Osteoblast (primary cell): ENCODE measurements at regions not wholly inside any gene's neighbourhood (a gene's known extent, or its start where the extent isn't known, plus 50 kb on each side); places are given as distances from the start of the nearest gene placed in this dataset.
"Not testable (repeated sequence)": the region's sequence is repeated elsewhere in the genome, so short reads cannot be mapped to it uniquely, and the experiment has no call there.

Experiments used
- DNase-seq: peaks from one replicate; pipeline ENCODE4 v3.0.0; 2011; ENCODE audit warnings: low spot score, mixed read lengths; ENCODE audit not compliant: insufficient read length; ENCODE audit errors: missing footprints
- H2AFZ ChIP-seq: 2 replicates; pipeline ENCODE4 v1.6.0; 2011; ENCODE audit warnings: mild to moderate bottlenecking, low read length
- H3K27ac ChIP-seq: 2 replicates; pipeline ENCODE4 v1.5.1; 2011; ENCODE audit warnings: mild to moderate bottlenecking, low read depth, low read length, moderate library complexity
- H3K27me3 ChIP-seq: 2 replicates; pipeline ENCODE4 v1.6.0; 2012; ENCODE audit warnings: mild to moderate bottlenecking, control low read depth, inconsistent platforms, low read length, moderate library complexity; ENCODE audit not compliant: insufficient read depth
- H3K36me3 ChIP-seq: 2 replicates; pipeline ENCODE4 v1.5.1; 2011; ENCODE audit warnings: mild to moderate bottlenecking, low read length, control low read depth, moderate library complexity; ENCODE audit not compliant: insufficient read depth
- H3K4me1 ChIP-seq: 2 replicates; pipeline ENCODE4 v1.5.1; 2011; ENCODE audit warnings: mild to moderate bottlenecking, low read length, control low read depth, moderate library complexity; ENCODE audit not compliant: insufficient read depth
- H3K4me2 ChIP-seq: 2 replicates; pipeline ENCODE4 v1.6.0; 2011; ENCODE audit warnings: mild to moderate bottlenecking, low read length; ENCODE audit not compliant: insufficient read depth
- H3K4me3 ChIP-seq: fragments of 200-600 bp; sonication (generic); 3 replicates; pipeline ENCODE4 v1.5.1; 2012; ENCODE audit warnings: mild to moderate bottlenecking, low read length, inconsistent platforms; ENCODE audit not compliant: insufficient read depth
- H3K79me2 ChIP-seq: 2 replicates; pipeline ENCODE4 v1.6.0; 2012; ENCODE audit warnings: mild to moderate bottlenecking, low read length, control low read depth, inconsistent platforms; ENCODE audit not compliant: insufficient read depth
- H3K9me3 ChIP-seq: 2 replicates; pipeline ENCODE4 v1.5.1; 2011; ENCODE audit warnings: low read depth, low read length, control low read depth
- H4K20me1 ChIP-seq: 2 replicates; pipeline ENCODE4 v1.6.0; 2012; ENCODE audit warnings: mild to moderate bottlenecking, low read length, control low read depth; ENCODE audit not compliant: insufficient read depth
- TF ChIP-seq, protein P1 (sequence below): IDR thresholded peaks from 2 replicates; pipeline ENCODE4 v1.5.1; 2011; ENCODE audit warnings: mild to moderate bottlenecking, low read depth, low read length, moderate library complexity; ENCODE audit errors: extremely low read depth

GRCh38 chr14:81772381-81772780, 238.7 kb upstream of the SEL1L start:
- Histone ChIP-seq H3K9me3 (peaks cover 2% of the 10 kb centered on the region), H3K27me3 (no peaks in the 10 kb centered on the region), H3K36me3 (no peaks in the 10 kb centered on the region), H3K79me2 (no peaks in the 10 kb centered on the region), H3K4me3 (no peak overlapping the region), H3K4me2 (no peak overlapping the region), H4K20me1 (no peaks in the 10 kb centered on the region), H3K4me1 (no peaks in the 10 kb centered on the region), H2AFZ (no peak overlapping the region), H3K27ac (no peak overlapping the region)
- no peak for DNase-seq
- TF ChIP-seq, protein P1, sequence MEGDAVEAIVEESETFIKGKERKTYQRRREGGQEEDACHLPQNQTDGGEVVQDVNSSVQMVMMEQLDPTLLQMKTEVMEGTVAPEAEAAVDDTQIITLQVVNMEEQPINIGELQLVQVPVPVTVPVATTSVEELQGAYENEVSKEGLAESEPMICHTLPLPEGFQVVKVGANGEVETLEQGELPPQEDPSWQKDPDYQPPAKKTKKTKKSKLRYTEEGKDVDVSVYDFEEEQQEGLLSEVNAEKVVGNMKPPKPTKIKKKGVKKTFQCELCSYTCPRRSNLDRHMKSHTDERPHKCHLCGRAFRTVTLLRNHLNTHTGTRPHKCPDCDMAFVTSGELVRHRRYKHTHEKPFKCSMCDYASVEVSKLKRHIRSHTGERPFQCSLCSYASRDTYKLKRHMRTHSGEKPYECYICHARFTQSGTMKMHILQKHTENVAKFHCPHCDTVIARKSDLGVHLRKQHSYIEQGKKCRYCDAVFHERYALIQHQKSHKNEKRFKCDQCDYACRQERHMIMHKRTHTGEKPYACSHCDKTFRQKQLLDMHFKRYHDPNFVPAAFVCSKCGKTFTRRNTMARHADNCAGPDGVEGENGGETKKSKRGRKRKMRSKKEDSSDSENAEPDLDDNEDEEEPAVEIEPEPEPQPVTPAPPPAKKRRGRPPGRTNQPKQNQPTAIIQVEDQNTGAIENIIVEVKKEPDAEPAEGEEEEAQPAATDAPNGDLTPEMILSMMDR = no peak

GRCh38 chr14:81776531-81776930, 242.9 kb upstream of the SEL1L start:
- TF ChIP-seq, protein P1 = no peak
- Histone ChIP-seq H3K4me2 (no peak overlapping the region), H3K9me3 (peaks cover 2% of the 10 kb centered on the region), H3K36me3 (no peaks in the 10 kb centered on the region), H3K79me2 (no peaks in the 10 kb centered on the region), H2AFZ (no peak overlapping the region), H3K27me3 (no peaks in the 10 kb centered on the region), H3K4me3 (no peak overlapping the region), H3K27ac (no peak overlapping the region), H3K4me1 (no peaks in the 10 kb centered on the region), H4K20me1 (no peaks in the 10 kb centered on the region)
- peak; percentile 3 for DNase-seq

DNA sequence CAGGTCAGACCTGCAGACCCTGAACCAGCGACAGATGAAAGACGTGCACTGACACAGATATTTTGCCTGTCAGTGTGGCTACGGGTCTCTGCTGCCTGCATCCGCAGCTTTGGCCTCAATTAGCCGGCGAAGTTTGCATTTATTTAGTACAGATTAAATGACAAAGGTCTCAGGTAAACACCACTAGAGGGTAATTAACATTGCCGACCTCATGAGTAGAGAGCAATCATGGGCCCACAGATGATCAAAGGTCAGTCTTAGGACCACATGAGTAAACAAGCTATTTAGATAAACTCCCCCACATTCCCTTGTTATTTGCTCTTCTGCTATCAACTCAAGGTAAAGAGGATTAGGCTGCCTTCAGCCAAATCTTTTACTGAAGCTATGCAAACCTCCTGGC, 248.1 kb upstream of the SEL1L start:
- H3K4me1 ChIP-seq, H3K27ac ChIP-seq, H2AFZ ChIP-seq, H3K79me2 ChIP-seq, H3K9me3 ChIP-seq, DNase-seq, H3K4me3 ChIP-seq, H4K20me1 ChIP-seq, H3K4me2 ChIP-seq, H3K27me3 ChIP-seq, H3K36me3 ChIP-seq: not testable (repeated sequence)

DNA sequence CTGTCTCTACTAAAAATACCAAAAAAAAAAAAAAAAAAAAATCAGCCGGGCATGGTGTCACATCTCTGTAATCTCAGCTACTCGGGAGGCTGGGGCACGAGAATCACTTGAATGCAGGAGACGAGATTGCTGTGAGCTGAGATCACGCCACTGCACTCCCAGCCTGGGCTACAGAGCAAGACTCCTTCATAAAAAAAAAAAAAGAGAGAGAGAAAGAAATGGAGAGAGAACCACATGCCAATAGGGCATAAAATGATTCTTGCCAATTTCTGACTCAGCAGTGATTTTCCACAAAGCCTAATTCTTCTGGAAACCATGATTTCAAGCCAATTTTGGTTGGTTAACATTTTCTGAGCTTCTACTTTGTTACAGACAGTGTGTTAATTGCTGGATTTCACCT, 250.4 kb upstream of the SEL1L start:
- Histone ChIP-seq H3K4me3 (no peak overlapping the region), H3K79me2 (no peaks in the 10 kb centered on the region), H3K9me3 (peaks cover 3% of the 10 kb centered on the region), H3K36me3 (no peaks in the 10 kb centered on the region), H2AFZ (no peak overlapping the region), H4K20me1 (no peaks in the 10 kb centered on the region), H3K4me1 (no peaks in the 10 kb centered on the region), H3K4me2 (no peak overlapping the region), H3K27ac (no peak overlapping the region), H3K27me3 (no peaks in the 10 kb centered on the region)
- TF ChIP-seq, protein P1 = no peak
- DNase-seq = no peak

- H4K20me1 ChIP-seq = no peaks in the 10 kb centered on the region
- peaks cover 3% of the 10 kb centered on the region for H3K9me3 ChIP-seq
- H3K4me3 ChIP-seq = no peak overlapping the region
Observed at GRCh38 chr14:81797315-81797714, 263.7 kb upstream of the SEL1L start.

More at GRCh38 chr14:81797315-81797714, 263.7 kb upstream of the SEL1L start:
- Histone ChIP-seq H3K4me2 (no peak overlapping the region), H3K4me1 (no peaks in the 10 kb centered on the region), H2AFZ (no peak overlapping the region), H3K79me2 (no peaks in the 10 kb centered on the region), H3K36me3 (no peaks in the 10 kb centered on the region), H3K27me3 (no peaks in the 10 kb centered on the region), H3K27ac (no peak overlapping the region)
- no peak for DNase-seq
- TF ChIP-seq, protein P1 = no peak
